ENCODE measurements at regions not wholly inside any gene's neighbourhood (a gene's known extent, or its start where the extent isn't known, plus 50 kb on each side); places are given as distances from the start of the nearest gene placed in this dataset.

GRCh38 chr5:73365301-73365853, 83.2 kb downstream of the FOXD1 start (continued):
- TF ChIP-seq BHLHE40 (IDR thresholded peaks at IDR 0.05; ENCODE audit: low read depth, low read length): no peak
- TF ChIP-seq EHMT2 (IDR thresholded peaks at IDR 0.05; ENCODE audit: low read depth): no peak
- TF ChIP-seq BCL3 (IDR thresholded peaks at IDR 0.05): no peak
- peak; percentile 25; the same call in 1 of the 2 replicates for TF ChIP-seq GATA3 (IDR thresholded peaks at IDR 0.05; ENCODE audit: borderline replicate concordance)
- no peak for TF ChIP-seq CBX8 (IDR thresholded peaks at IDR 0.05)
- TF ChIP-seq HDAC2 (IDR thresholded peaks at IDR 0.05): no peak
- TF ChIP-seq JUNB (IDR thresholded peaks at IDR 0.05): peak; percentile 50; the same call in 1 of the 2 replicates
- no peak for TF ChIP-seq RCOR1 (IDR thresholded peaks at IDR 0.05; ENCODE audit: low read depth, low read length)
- no peak for TF ChIP-seq ZFP36 (IDR thresholded peaks at IDR 0.05; ENCODE audit: borderline replicate concordance, partially characterized antibody)
- TF ChIP-seq USF2 (IDR thresholded peaks at IDR 0.05): no peak
- TF ChIP-seq ATOH8 (CRISPR knock-in tag; IDR thresholded peaks at IDR 0.05; ENCODE audit: low read depth): no peak
- TF ChIP-seq HMGXB4 (CRISPR knock-in tag; IDR thresholded peaks at IDR 0.05; ENCODE audit: borderline replicate concordance): no peak
- no peak for TF ChIP-seq MAFK (IDR thresholded peaks at IDR 0.05; ENCODE audit: partially characterized antibody)
- TF ChIP-seq KDM1A (IDR thresholded peaks at IDR 0.05; ENCODE audit: low read depth): no peak
- no peak for TF ChIP-seq RFX5 (IDR thresholded peaks at IDR 0.05)
- TF ChIP-seq CTCF (IDR thresholded peaks at IDR 0.05): no peak
- TF ChIP-seq REST (IDR thresholded peaks at IDR 0.05): no peak
- no peak for TF ChIP-seq POLR2AphosphoS2 (conservative IDR thresholded peaks at IDR 0.05; ENCODE audit: low read length)
- TF ChIP-seq CBX2 (IDR thresholded peaks at IDR 0.05; ENCODE audit: borderline replicate concordance, low read depth): no peak
- TF ChIP-seq JUN (IDR thresholded peaks at IDR 0.05): 0 out of 5 replicates have a peak, but pooled peaks of 1 of the 2 experiments have one; percentile 45
- TF ChIP-seq HES2 (IDR thresholded peaks at IDR 0.05): no peak

All from A549 (cell line).